ENCODE measurements at regions not wholly inside any gene's neighbourhood (a gene's known extent, or its start where the extent isn't known, plus 50 kb on each side); places are given as distances from the start of the nearest gene placed in this dataset.
"Not testable (repeated sequence)": the region's sequence is repeated elsewhere in the genome, so short reads cannot be mapped to it uniquely, and the experiment has no call there.

GRCh38 chr16:29218649-29219048, 187.9 kb downstream of the NPIPB11 start:
- H4K20me1 ChIP-seq (ENCODE audit: insufficient read depth, low read length); intact Hi-C loops (cut with micrococcal nuclease); BruUV-seq (replicated peaks); H2AFZ ChIP-seq (replicated peaks; ENCODE audit: low read length, poor library complexity); H2BK20ac ChIP-seq (ENCODE audit: low read depth, low read length); H3K56ac ChIP-seq (ENCODE audit: extremely low read depth, insufficient read depth, low read length); H3K23ac ChIP-seq (ENCODE audit: low read depth, low read length); H2AK9ac ChIP-seq (replicated peaks; ENCODE audit: low read depth, low read length, poor library complexity); DNase-seq; CTCF ChIA-PET; H3K9ac ChIP-seq (ENCODE audit: low read depth, low read length); dilution Hi-C loops (cut with HindIII; ENCODE audit: low sequenced_read_pairs, unreplicated experiment); H3K27me3 ChIP-seq (ENCODE audit: control insufficient read depth, insufficient read depth, low read length); ATAC-seq (ENCODE audit: low read depth); POLR2A ChIA-PET (ENCODE audit: unreplicated experiment); in situ Hi-C loops (cut with MboI; ENCODE audit: low sequenced_read_pairs); H2BK5ac ChIP-seq (ENCODE audit: low read depth, low read length, poor library complexity, severe bottlenecking): not testable (repeated sequence)
- Histone ChIP-seq H3K18ac (ENCODE audit: low read depth, low read length) (peak overlapping the region; percentile 100; the same call in 1 of the 2 replicates), H3K4me1 (ENCODE audit: control insufficient read depth, insufficient read depth, low read length) (peaks cover 22% of the 10 kb centered on the region), H4K91ac (ENCODE audit: insufficient read depth, low read depth, low read length) (peak overlapping the region; percentile 36; the same call in 1 of the 2 replicates), H2BK15ac (ENCODE audit: low read depth, low read length) (peak overlapping the region; percentile 97; the same call in 1 of the 3 replicates), H3K4me3 (ENCODE audit: insufficient read depth, low read depth, low read length) (peak overlapping the region; percentile 58), H3K4ac (ENCODE audit: low read depth, low read length) (peak overlapping the region; percentile 100), H2AK5ac (ENCODE audit: low read depth, low read length) (peak overlapping the region; percentile 90; the same call in 1 of the 2 replicates), H3K9me1 (ENCODE audit: insufficient read depth, low read length) (peaks cover 17% of the 10 kb centered on the region), H4K8ac (ENCODE audit: low read depth in 2 of 2, low read length in 2 of 2) (peak overlapping the region in 1 of 2 experiments; percentile 41; a peak in 2 of 4 replicates), H3K14ac (replicated peaks; ENCODE audit: low read depth, low read length) (peak overlapping the region; percentile 93), H3K36me3 (ENCODE audit: control insufficient read depth, insufficient read depth, low read length) (peaks cover 26% of the 10 kb centered on the region), H4K5ac (ENCODE audit: low read depth, low read length) (peak overlapping the region; percentile 39), H3K79me1 (ENCODE audit: low read depth in 1 of 2, low read length in 2 of 2) (peaks cover 14 to 36% of the 10 kb centered on the region in 2 experiments), H2BK120ac (ENCODE audit: low read depth, low read length) (0 out of 2 replicates have a peak overlapping the region, but pooled peaks have one; percentile 99), H3K4me2 (ENCODE audit: low read depth, low read length) (peak overlapping the region; percentile 99), H3K9me3 (ENCODE audit: control insufficient read depth, insufficient read depth, low read length) (peaks cover 31% of the 10 kb centered on the region), H3K27ac (ENCODE audit: insufficient read depth, low read length) (peak overlapping the region; percentile 41; the same call in 1 of the 2 replicates)
- 100% methylated on average over 4 of the region's 26 CpGs; no CpG with 5 or more reads in 1 of the 2 experiments for WGBS, 2 experiments (ENCODE audit: extremely low coverage in 2 of 2, insufficient read length in 1 of 2)

DNA sequence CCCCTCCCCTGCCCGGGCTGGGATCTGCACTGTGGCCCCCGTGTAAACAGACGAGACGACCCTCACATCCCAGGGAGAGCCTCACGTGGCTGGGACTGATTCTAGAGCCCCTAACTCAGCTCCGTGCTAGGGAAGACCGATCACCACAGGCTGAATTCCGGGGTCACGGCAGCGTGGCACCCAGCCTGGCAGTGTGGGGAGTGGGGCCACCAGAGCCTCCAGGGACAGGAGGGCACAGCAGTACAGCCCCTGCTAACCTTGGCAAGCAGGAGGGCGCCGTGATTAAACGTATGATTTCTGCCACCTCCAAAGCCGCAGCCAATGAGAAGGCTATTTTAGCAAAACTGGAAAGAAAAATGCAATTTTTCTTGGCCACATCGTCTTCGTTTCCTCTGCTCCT, 188.3 kb downstream of the NPIPB11 start:
- H3K9ac ChIP-seq (ENCODE audit: low read depth, low read length); BruUV-seq (replicated peaks); H3K27ac ChIP-seq (ENCODE audit: insufficient read depth, low read length); in situ Hi-C loops (cut with MboI; ENCODE audit: low sequenced_read_pairs); H4K91ac ChIP-seq (ENCODE audit: insufficient read depth, low read depth, low read length); H4K20me1 ChIP-seq (ENCODE audit: insufficient read depth, low read length); H3K4ac ChIP-seq (ENCODE audit: low read depth, low read length); H4K8ac ChIP-seq (ENCODE audit: low read depth in 2 of 2, low read length in 2 of 2); H3K4me2 ChIP-seq (ENCODE audit: low read depth, low read length); H4K5ac ChIP-seq (ENCODE audit: low read depth, low read length); H3K56ac ChIP-seq (ENCODE audit: extremely low read depth, insufficient read depth, low read length); H2AK9ac ChIP-seq (replicated peaks; ENCODE audit: low read depth, low read length, poor library complexity); H3K18ac ChIP-seq (ENCODE audit: low read depth, low read length); POLR2A ChIA-PET (ENCODE audit: unreplicated experiment); H3K23ac ChIP-seq (ENCODE audit: low read depth, low read length); intact Hi-C loops (cut with micrococcal nuclease); H2BK120ac ChIP-seq (ENCODE audit: low read depth, low read length); H2BK20ac ChIP-seq (ENCODE audit: low read depth, low read length); CTCF ChIA-PET; H2AK5ac ChIP-seq (ENCODE audit: low read depth, low read length); ATAC-seq (ENCODE audit: low read depth); H3K14ac ChIP-seq (replicated peaks; ENCODE audit: low read depth, low read length); DNase-seq; H2BK15ac ChIP-seq (ENCODE audit: low read depth, low read length); dilution Hi-C loops (cut with HindIII; ENCODE audit: low sequenced_read_pairs, unreplicated experiment); H3K27me3 ChIP-seq (ENCODE audit: control insufficient read depth, insufficient read depth, low read length); H2AFZ ChIP-seq (replicated peaks; ENCODE audit: low read length, poor library complexity); H2BK5ac ChIP-seq (ENCODE audit: low read depth, low read length, poor library complexity, severe bottlenecking); H3K4me3 ChIP-seq (ENCODE audit: insufficient read depth, low read depth, low read length): not testable (repeated sequence)
- Histone ChIP-seq H3K9me3 (ENCODE audit: control insufficient read depth, insufficient read depth, low read length) (peaks cover 28% of the 10 kb centered on the region), H3K36me3 (ENCODE audit: control insufficient read depth, insufficient read depth, low read length) (peaks cover 26% of the 10 kb centered on the region), H3K9me1 (ENCODE audit: insufficient read depth, low read length) (peaks cover 17% of the 10 kb centered on the region), H3K79me1 (ENCODE audit: low read depth in 1 of 2, low read length in 2 of 2) (peaks cover 14 to 36% of the 10 kb centered on the region in 2 experiments), H3K4me1 (ENCODE audit: control insufficient read depth, insufficient read depth, low read length) (peaks cover 22% of the 10 kb centered on the region)
- no CpG with 5 or more reads among the region's 16 CpGs for WGBS, 2 experiments (ENCODE audit: extremely low coverage in 2 of 2, insufficient read length in 1 of 2)

Measured in IMR-90 (cell line).